BE2C (cell line): ENCODE measurements at regions not wholly inside any gene's neighbourhood (a gene's known extent, or its start where the extent isn't known, plus 50 kb on each side); places are given as distances from the start of the nearest gene placed in this dataset.

Experiments used
- DNase-seq: peaks from one replicate; pipeline ENCODE4 v3.0.0-alpha.2; 2020
- H3K27me3 ChIP-seq: fragments of 250-450 bp; sonication (Bioruptor Pico); 2 replicates; pipeline ENCODE4 v1.5.1; 2020; ENCODE audit warnings: mild to moderate bottlenecking
- H3K36me3 ChIP-seq: fragments of 250-450 bp; sonication (Bioruptor Pico); 2 replicates; pipeline ENCODE4 v1.5.1; 2020; ENCODE audit warnings: mild to moderate bottlenecking
- H3K4me1 ChIP-seq: fragments of 250-450 bp; sonication (Bioruptor Pico); 2 replicates; pipeline ENCODE4 v1.5.1; 2020
- H3K4me3 ChIP-seq: 2 replicates; pipeline ENCODE4 v1.5.1; 2011; ENCODE audit warnings: low read depth, low read length
- H3K9me3 ChIP-seq: fragments of 250-450 bp; sonication (Bioruptor Pico); 2 replicates; pipeline ENCODE4 v1.5.1; 2020
- TF ChIP-seq, protein P1 (sequence below): IDR thresholded peaks from 2 replicates; pipeline ENCODE4 v1.5.1; 2012; ENCODE audit warnings: mild to moderate bottlenecking, low read depth, low read length

DNA sequence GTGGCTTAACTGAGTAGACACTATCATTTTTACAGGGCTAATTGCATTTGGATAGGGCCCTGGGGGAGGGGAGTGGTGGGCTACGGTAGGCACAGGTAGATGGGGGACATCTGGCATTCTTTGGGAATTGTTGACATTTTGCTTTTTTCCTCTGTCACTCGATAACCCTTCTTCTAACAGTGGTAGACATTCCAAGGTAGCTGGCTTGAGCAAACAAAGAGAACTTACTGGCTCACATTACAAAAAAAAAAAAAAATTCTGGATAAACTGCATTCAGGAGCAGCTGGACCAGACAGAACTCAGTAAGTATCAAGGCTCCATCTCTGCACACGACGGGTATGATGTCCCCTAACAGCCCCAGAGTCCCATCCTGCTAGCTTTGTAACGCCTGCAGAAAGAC lies 585.2 kb downstream of the ZNF608 start:
- TF ChIP-seq, protein P1, sequence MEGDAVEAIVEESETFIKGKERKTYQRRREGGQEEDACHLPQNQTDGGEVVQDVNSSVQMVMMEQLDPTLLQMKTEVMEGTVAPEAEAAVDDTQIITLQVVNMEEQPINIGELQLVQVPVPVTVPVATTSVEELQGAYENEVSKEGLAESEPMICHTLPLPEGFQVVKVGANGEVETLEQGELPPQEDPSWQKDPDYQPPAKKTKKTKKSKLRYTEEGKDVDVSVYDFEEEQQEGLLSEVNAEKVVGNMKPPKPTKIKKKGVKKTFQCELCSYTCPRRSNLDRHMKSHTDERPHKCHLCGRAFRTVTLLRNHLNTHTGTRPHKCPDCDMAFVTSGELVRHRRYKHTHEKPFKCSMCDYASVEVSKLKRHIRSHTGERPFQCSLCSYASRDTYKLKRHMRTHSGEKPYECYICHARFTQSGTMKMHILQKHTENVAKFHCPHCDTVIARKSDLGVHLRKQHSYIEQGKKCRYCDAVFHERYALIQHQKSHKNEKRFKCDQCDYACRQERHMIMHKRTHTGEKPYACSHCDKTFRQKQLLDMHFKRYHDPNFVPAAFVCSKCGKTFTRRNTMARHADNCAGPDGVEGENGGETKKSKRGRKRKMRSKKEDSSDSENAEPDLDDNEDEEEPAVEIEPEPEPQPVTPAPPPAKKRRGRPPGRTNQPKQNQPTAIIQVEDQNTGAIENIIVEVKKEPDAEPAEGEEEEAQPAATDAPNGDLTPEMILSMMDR: no peak
- H3K27me3 ChIP-seq: no peaks in the 10 kb centered on the region
- DNase-seq: no peak
- H3K36me3 ChIP-seq: no peaks in the 10 kb centered on the region
- no peak overlapping the region for H3K4me3 ChIP-seq
- H3K4me1 ChIP-seq: peaks cover 17% of the 10 kb centered on the region
- no peaks in the 10 kb centered on the region for H3K9me3 ChIP-seq

DNA sequence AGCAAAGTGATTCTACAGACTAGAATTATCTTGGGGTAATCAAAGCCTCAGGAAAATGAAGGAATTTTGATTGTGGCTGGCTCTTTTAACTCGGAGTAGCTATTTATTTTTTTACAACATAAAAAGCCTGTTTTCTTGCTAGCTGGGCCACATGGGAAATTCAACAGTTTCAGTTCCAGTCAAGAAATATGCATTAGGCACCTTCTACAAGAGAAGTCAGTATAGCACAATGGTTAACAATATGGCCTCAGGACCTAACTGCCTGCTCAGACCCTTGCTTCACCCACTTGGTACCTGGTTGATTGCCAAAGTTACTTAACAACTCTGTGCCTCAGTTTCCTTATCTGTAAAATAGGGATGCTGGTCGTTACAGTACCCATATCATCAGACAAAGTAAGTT lies 586.2 kb downstream of the ZNF608 start:
- Histone ChIP-seq H3K36me3 (no peaks in the 10 kb centered on the region), H3K9me3 (no peaks in the 10 kb centered on the region), H3K4me1 (peaks cover 17% of the 10 kb centered on the region), H3K4me3 (no peak overlapping the region), H3K27me3 (no peaks in the 10 kb centered on the region)
- TF ChIP-seq, protein P1: no peak
- no peak for DNase-seq

GRCh38 chr5:124157320-124157719 lies 589.1 kb downstream of the ZNF608 start:
- Histone ChIP-seq H3K4me1 (peaks cover 4% of the 10 kb centered on the region; the same call in 1 of the 2 replicates), H3K4me3 (peak overlapping the region; percentile 12; the same call in 1 of the 2 replicates), H3K9me3 (no peaks in the 10 kb centered on the region), H3K36me3 (no peaks in the 10 kb centered on the region), H3K27me3 (no peaks in the 10 kb centered on the region)
- TF ChIP-seq, protein P1: no peak
- DNase-seq: no peak

- DNase-seq: no peak
- TF ChIP-seq, protein P1: no peak
- Histone ChIP-seq H3K4me1 (peaks cover 4% of the 10 kb centered on the region; the same call in 1 of the 2 replicates), H3K4me3 (no peak overlapping the region), H3K27me3 (no peaks in the 10 kb centered on the region), H3K9me3 (no peaks in the 10 kb centered on the region), H3K36me3 (no peaks in the 10 kb centered on the region)
Observed at GRCh38 chr5:124156415-124156996, 589.9 kb downstream of the ZNF608 start.

- Histone ChIP-seq H3K4me3 (no peak overlapping the region), H3K36me3 (no peaks in the 10 kb centered on the region), H3K27me3 (no peaks in the 10 kb centered on the region), H3K9me3 (no peaks in the 10 kb centered on the region), H3K4me1 (peaks cover 4% of the 10 kb centered on the region; the same call in 1 of the 2 replicates)
- no peak for DNase-seq
- TF ChIP-seq, protein P1: no peak
Observed at GRCh38 chr5:124154714-124155113, 591.7 kb downstream of the ZNF608 start.

DNA sequence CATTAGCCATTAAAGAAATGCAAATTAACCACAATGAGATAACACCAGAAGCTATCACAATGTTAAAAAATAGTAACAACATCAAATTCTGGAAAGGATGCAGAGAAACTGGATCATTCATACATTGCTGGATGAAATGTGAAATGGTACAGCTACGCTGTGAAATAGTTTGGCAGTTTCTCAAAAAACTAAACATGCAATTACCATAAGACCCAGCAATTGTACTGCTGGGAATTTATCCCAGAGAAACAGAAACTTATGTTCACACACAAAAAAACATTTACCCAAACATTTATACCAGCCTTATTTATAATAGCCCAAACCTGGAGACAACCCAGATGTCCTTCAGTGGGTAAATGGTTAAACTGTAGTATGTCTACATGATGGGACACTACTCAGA lies 592.9 kb downstream of the ZNF608 start:
- TF ChIP-seq, protein P1: no peak
- H3K4me1 ChIP-seq: peaks cover 4% of the 10 kb centered on the region; the same call in 1 of the 2 replicates
- no peaks in the 10 kb centered on the region for H3K9me3 ChIP-seq
- H3K4me3 ChIP-seq: no peak overlapping the region
- no peak for DNase-seq
- no peaks in the 10 kb centered on the region for H3K36me3 ChIP-seq
- no peaks in the 10 kb centered on the region for H3K27me3 ChIP-seq
